GM21619 (cell line): ENCODE measurements at regions not wholly inside any gene's neighbourhood (a gene's known extent, or its start where the extent isn't known, plus 50 kb on each side); places are given as distances from the start of the nearest gene placed in this dataset.
"Not testable (repeated sequence)": the region's sequence is repeated elsewhere in the genome, so short reads cannot be mapped to it uniquely, and the experiment has no call there.

ENCODE experiments used
- ATAC-seq: cut with Tn5 transposase; IDR thresholded peaks from one replicate; pipeline ENCODE4 v1.9.1; 2021; ENCODE audit not compliant: unreplicated experiment

GRCh38 chr11:100576718-100577021 lies 110.4 kb upstream of the ARHGAP42 start:
- ATAC-seq = no peak

DNA sequence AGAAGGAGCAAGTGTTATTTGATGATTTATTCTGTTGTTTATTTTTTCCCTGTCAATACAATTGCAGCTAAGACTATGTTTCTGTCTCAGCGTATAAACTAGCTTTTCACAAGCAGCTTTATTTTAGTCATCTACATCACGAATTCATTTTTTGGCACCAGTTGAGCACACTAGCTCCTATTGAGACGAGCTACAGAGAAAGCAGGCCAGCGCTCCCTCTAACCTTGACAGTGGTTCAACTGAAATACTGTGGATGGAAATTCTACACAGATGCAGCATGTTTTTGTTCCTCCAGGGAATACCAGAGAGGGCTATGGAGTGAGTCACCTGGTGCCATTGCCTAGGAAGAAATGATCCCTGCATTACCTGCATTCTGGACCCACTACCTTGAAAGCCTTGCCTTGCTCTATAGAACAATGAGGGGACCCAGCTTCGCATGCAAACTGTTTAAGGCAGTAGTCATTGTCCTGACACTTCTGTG lies 108.2 kb upstream of the ARHGAP42 start:
- ATAC-seq = no peak

- no peak for ATAC-seq
These were observed 105.8 kb upstream of the ARHGAP42 start for GRCh38 chr11:100581318-100581717.

DNA sequence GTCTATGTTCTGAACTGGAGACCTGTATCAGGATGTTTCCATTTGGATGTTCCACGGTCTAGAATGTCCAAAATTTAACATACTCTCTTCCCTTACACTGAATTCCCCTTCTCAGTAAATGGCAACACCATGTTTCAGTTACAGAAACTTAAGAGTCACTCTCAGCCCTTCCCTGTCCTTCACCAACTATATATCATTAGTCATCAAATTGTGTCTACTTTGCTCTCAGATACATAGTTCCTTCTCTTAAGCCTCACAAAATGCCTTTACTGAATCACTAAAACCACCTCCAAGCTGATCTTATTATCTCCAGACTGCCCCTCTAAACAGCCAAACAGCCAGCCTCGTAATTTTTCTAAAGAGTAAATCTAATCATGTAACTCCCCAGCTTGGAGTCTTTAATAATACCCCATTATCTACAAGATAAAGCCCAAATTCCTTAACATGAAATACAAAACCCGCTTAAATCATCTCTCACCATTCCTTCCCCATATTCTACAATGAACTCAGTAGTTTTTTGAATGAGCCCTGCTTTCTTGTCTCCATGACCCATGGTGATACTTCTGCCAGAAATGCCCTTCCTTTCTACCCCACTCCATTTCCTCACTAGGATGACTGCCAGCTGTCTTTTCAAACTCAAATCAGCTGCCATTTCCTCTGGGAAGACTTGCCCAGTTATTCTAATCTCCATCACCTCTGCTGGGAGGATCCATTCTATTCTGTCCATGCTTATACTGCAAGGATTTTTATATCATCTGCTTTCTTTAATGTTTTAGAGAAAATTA lies 102.7 kb upstream of the ARHGAP42 start:
- no peak for ATAC-seq

DNA sequence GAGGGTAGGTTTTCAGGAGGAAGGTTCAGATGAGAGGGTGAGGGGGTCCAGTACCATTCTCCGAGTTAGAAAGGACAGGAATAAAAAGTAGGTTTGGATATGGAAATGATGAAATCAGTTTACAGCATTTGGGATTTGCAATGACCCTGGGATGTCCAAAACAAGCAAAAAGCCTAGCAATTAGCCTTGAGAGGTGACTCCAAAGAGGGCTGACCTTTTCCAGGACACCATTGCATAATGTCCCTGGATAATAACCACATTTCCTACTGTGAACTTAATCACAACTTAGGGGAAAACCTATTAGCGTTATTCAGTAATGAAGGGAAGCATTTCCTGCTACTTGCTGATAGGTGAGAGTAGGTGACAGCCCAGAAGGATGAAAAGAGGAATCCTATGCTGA lies 101.4 kb upstream of the ARHGAP42 start:
- ATAC-seq = no peak

DNA sequence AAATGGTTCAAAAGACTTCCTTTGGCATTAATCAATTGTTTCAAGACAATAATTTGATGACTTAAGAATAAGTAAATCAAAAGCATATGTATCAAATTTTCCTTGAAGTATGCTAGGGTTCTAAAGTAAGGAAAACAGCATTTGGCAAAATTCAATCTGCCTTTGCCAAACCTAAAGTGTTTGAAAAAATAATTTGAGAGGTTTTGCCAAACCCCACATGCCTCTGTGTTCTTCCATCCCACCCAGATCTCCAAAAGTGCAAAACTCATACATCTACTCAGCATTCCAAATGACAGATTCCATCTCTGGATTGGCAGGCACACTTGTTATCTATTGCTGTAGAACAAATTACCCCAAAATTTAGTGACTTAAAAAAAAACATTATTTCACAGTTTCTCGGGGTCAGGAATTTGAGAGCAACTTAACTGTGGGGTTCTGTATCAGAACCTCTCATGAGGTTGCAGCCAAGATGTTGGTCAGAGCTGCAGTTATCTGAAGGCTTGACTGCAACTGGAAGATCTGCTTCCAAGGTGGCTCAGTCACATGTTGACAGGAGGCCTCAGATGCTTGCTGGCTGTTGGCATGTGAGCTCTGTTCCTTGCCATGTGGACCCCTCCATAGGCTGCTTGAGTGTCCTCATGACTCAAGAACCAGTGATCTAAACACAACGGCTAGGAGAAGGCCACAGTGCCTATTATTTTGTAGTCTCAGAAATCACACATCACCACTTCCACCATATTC lies 100.6 kb upstream of the ARHGAP42 start:
- ATAC-seq = no peak

- no peak for ATAC-seq
These were observed 94.3 kb upstream of the ARHGAP42 start for GRCh38 chr11:100592619-100593260.

DNA sequence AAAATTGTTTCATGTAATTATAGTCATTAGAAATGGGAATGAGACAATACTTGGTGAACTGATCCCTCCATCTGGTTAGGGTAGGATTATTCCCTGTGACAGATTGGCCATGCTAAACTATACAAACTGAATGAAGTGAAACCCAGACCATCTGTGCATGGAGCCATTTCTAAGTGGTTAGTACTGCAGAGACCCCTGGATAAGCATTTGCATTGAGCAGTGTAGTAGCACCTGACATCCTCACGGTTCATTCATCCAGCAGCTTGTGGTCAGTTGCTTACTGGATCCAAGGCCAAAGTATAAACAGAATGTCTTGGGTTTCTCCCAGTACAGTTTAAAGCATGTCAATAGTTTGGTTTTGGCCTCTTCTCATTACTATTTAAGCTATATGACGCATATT lies 93.8 kb upstream of the ARHGAP42 start:
- no peak for ATAC-seq

- ATAC-seq = no peak
These were observed 92.8 kb upstream of the ARHGAP42 start for GRCh38 chr11:100594320-100594719.

DNA sequence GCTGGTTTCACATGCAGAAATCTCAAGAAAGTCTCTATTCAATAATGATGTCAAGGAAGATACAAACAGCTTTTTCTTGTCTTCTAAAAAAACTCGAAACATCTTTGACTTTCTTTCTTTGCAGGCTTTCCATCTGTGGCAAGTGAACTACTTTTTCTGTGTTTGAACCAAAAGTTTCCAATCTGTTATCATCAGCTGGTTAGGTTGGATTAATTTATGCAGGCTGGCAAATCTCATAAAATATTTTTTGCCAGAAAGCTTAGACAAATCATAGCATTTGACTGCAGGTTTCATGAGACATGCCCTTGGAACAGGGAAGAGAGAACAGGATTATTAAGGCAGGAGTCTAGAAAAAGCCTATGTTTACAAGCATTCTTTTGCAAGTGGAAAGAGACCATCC lies 86.1 kb upstream of the ARHGAP42 start:
- no peak for ATAC-seq

DNA sequence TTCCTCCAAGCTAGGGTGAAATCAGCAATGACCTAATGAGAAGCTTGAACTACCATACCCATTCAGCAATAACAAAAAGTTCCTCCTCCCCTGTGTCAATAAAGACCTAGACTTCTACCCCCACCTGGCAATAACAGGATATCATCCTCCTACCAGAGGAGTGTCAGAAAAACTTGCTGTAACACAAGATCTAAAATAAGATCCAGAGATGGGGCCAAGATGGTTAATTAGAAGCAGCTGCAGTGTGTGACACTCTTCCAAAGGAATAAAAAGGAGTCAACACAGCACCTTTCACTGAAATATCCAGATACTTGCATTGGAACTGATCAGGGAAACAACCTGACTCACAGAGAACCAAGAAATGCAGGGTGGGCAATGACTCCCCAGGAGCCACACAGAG lies 84.4 kb upstream of the ARHGAP42 start:
- no peak for ATAC-seq

GRCh38 chr11:100607761-100608160 lies 79.3 kb upstream of the ARHGAP42 start:
- not testable (repeated sequence) for ATAC-seq

- no peak for ATAC-seq
These were observed 74.3 kb upstream of the ARHGAP42 start for GRCh38 chr11:100612766-100613165.

DNA sequence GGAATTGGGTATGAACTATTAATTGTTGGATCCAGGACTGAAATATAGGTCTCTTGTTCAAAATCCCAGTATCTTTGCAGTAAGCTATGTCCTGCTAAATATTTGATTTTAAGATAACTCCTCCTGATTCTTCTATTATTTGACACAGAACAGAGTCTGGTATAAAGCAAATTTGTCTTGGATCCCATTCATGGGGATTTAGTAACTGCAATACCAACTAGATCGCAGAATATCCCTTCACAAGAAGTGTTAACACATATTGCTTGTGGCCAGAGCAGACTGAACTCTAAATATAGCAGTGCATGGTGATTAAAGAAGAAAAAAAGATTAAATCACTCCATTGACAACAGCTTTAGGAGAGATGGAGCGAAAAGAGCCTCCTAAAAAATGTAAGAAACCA lies 68.2 kb upstream of the ARHGAP42 start:
- ATAC-seq = no peak

DNA sequence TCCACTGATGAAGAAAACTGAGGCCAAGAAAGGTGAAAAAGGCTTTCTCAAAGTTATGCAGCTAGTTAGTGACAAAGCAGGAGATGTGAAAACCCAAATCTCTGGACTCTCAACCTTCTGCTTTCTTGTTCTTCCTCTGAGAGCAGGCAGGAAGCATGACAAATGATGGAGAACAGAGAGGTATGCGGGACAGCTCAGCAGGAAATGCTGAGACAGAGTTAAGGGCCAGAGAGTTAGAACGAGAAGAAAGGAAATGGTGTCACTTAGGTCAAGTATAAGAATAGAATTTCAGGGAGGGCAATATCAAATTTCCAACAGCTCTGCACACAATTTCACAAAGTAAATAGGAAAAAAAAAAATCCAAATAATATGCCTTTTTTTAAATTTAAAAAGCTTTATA lies 67.6 kb upstream of the ARHGAP42 start:
- ATAC-seq = no peak

DNA sequence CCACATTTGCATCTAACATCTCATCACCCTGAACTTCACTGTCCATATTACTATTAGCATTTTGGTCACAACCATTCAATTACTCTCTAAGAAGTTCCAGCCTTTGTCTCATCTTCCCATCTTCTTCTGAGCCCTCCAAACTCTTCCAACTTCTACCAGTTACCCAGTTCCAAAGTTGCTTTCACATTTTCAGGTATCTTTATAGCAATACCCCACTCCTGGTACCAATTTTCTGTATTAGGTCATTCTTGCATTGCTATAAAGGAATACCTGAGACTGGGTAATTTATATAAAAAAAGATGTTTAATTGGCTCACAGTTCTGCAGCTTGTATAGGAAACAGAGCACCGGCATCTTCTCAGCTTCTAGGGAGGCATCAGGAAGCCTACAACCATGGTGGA lies 64.7 kb upstream of the ARHGAP42 start:
- ATAC-seq = no peak

DNA sequence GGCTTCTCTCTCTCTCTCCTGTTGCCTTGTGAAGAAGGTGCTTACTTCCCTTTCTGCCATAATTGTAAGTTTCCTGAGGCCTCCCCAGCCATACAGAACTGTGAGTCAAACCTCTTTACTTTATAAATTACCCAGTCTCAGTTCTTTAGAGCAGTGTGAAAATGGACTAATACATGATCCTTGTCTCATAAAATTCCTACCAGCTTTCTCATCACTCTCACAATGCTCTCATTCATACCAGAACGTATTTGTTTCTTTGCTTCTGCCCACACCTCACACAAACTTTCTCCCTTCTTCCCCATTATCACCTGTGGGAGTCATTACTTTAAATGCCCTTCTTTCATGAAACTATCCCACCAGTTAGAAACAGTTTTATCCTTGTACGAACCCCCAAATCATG lies 62.7 kb upstream of the ARHGAP42 start:
- no peak for ATAC-seq

- ATAC-seq = no peak
These were observed 62.0 kb upstream of the ARHGAP42 start for GRCh38 chr11:100625041-100625440.

DNA sequence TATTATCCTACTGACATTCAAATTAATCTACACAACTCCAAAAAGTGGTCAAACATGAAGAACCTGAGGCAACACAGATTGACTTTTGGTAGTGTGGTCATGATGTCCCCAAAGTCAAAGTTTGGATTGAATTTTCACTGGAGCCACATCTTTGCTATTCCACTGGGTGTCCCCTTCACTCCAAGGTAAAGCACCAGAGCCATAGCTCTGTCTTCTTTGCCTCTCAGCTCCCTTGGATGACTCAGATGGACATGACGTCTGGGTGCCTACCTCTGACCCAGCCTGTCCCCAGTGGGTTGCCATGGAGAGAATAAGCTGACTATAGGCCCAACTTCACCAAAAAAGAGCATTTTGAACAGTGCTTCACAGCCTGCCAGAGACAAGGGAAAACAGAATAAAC lies 57.4 kb upstream of the ARHGAP42 start:
- no peak for ATAC-seq

DNA sequence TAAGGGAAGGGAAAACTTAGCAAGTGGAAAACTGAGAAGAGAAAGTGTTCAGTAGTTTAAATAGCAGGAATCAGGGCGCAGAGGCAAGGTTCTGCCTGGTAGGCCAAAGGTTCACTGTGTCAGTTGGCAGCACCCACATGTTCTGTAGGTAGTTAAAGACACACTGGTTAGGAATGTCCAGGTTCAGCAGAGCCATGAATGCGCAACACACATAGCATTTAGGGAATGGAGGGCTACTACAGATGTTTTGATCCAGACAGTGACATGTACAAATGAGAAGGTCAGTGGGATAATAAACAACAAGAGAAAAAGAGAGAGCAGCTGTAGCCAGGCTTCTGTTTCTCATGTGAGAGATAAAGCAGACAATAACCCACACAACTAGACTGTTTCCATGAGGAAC lies 56.2 kb upstream of the ARHGAP42 start:
- no peak for ATAC-seq

GRCh38 chr11:100631316-100631715 lies 55.8 kb upstream of the ARHGAP42 start:
- no peak for ATAC-seq

DNA sequence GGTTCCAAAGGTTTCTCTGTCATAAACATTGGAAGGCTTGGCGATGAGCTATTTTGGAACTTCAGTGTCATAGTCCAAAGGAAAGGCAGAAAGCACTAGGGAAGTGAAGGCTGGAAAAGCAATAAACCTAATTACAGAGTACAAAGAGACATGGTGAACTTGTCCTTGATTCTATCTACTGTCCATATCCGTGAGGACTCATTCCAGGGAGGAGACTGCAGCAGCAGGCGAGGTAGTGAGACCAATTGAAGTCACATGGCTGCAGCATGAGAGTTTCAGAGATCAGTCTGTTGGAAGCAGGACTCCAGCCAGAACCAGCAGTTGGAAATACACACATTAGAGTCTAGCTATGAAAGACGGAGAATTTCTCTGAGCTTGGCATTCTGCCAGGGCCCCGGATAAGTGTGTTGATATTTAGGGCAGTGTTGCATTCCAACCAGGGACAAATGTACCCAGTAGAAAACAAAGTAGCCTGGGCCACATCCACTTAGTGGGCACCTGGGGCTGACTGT lies 54.1 kb upstream of the ARHGAP42 start:
- ATAC-seq = no peak
